ENCODE measurements at regions not wholly inside any gene's neighbourhood (a gene's known extent, or its start where the extent isn't known, plus 50 kb on each side); places are given as distances from the start of the nearest gene placed in this dataset.

- TF ChIP-seq POLR2A (IDR thresholded peaks at IDR 0.05; ENCODE audit: low read depth) (no peak), CTCF (IDR thresholded peaks at IDR 0.05) (no peak), EP300 (IDR thresholded peaks at IDR 0.05) (no peak)
Measured at GRCh38 chr4:64960516-64960915, 551.3 kb upstream of the TECRL start.
